Activated T-cell treated with anti-CD3 and anti-CD28 coated beads for 1 hour (primary cell): ENCODE measurements at regions not wholly inside any gene's neighbourhood (a gene's known extent, or its start where the extent isn't known, plus 50 kb on each side); places are given as distances from the start of the nearest gene placed in this dataset.

ENCODE experiments used
- DNase-seq: peaks from one replicate; pipeline ENCODE4 v3.0.0-alpha.2; 2020; ENCODE audit warnings: low read depth

GRCh38 chr18:68623342-68623741, 91.6 kb downstream of the TMX3 start:
- DNase-seq: peak; percentile 5

- no peak for DNase-seq
Observed at GRCh38 chr18:68611311-68611710, 103.6 kb downstream of the TMX3 start.

GRCh38 chr18:68608851-68609490, 105.9 kb downstream of the TMX3 start:
- no peak for DNase-seq

- DNase-seq: no peak
Observed at GRCh38 chr18:68607852-68608251, 107.1 kb downstream of the TMX3 start.

- DNase-seq: no peak
Observed at GRCh38 chr18:68604256-68604655, 110.7 kb downstream of the TMX3 start.

GRCh38 chr18:68596016-68596415, 118.9 kb downstream of the TMX3 start:
- DNase-seq: no peak

- no peak for DNase-seq
Observed at GRCh38 chr18:68588169-68588568, 126.7 kb downstream of the TMX3 start.

GRCh38 chr18:68583685-68584084, 131.2 kb downstream of the TMX3 start:
- no peak for DNase-seq

- no peak for DNase-seq
Observed at GRCh38 chr18:68574311-68574710, 140.6 kb downstream of the TMX3 start.

- no peak for DNase-seq
Observed at GRCh38 chr18:68569936-68570335, 145.0 kb downstream of the TMX3 start.

- DNase-seq: no peak
Observed at GRCh38 chr18:68568364-68569155, 146.3 kb downstream of the TMX3 start.

- DNase-seq: no peak
Observed at GRCh38 chr18:68566991-68567390, 147.9 kb downstream of the TMX3 start.

- DNase-seq: no peak
Observed at GRCh38 chr18:68564961-68565360, 149.9 kb downstream of the TMX3 start.

GRCh38 chr18:68564351-68564750, 150.6 kb downstream of the TMX3 start:
- no peak for DNase-seq

- no peak for DNase-seq
Observed at GRCh38 chr18:68560128-68560527, 154.8 kb downstream of the TMX3 start.

GRCh38 chr18:68557183-68557582, 157.7 kb downstream of the TMX3 start:
- DNase-seq: no peak

- DNase-seq: no peak
Observed at GRCh38 chr18:68555879-68556301, 159.0 kb downstream of the TMX3 start.

GRCh38 chr18:68548904-68549870, 165.7 kb downstream of the TMX3 start:
- no peak for DNase-seq

GRCh38 chr18:68543344-68543743, 171.6 kb downstream of the TMX3 start:
- no peak for DNase-seq

- DNase-seq: no peak
Observed at GRCh38 chr18:68542846-68543245, 172.1 kb downstream of the TMX3 start.

- DNase-seq: no peak
Observed at GRCh38 chr18:68533641-68534040, 181.3 kb downstream of the TMX3 start.

GRCh38 chr18:68532328-68532885, 182.5 kb downstream of the TMX3 start:
- DNase-seq: no peak
